Naive thymus-derived CD4-positive, alpha-beta T cell (primary cell): ENCODE measurements at regions not wholly inside any gene's neighbourhood (a gene's known extent, or its start where the extent isn't known, plus 50 kb on each side); places are given as distances from the start of the nearest gene placed in this dataset.
"Not testable (repeated sequence)": the region's sequence is repeated elsewhere in the genome, so short reads cannot be mapped to it uniquely, and the experiment has no call there.

Experiments
- ATAC-seq: fragments of 150-1000 bp; cut with Tn5 transposase; 2 replicates; pipeline ENCODE4 v1.10.0; 2021; ENCODE audit warnings: mild to moderate bottlenecking, moderate library complexity
- CTCF ChIA-PET: fragments of 350-600 bp; sonication (Branson Sonifier 250); formaldehyde crosslinking; loops from one replicate; lab custom pipeline; 2021; ENCODE audit warnings: antibody characterized with exemption; lab: Charles Lee
- POLR2A ChIA-PET: fragments of 350-600 bp; sonication (Branson Sonifier 250); formaldehyde crosslinking; loops from one replicate; lab custom pipeline; 2021; ENCODE audit warnings: antibody characterized with exemption, inconsistent platforms; lab: Charles Lee
- DNase-seq, 9 donors: peaks; one replicate each; pipeline versions ENCODE4 v3.0.0 to v3.0.0-alpha.2; 2020 to 2022; ENCODE audit warnings: mixed read lengths in 1 of 9
- H3K27ac ChIP-seq: one replicate; pipeline ENCODE4 v1.7.0; 2013; ENCODE audit warnings: mild to moderate bottlenecking, low read depth, low read length, moderate library complexity
- H3K27me3 ChIP-seq, 2 donors: one replicate each; pipeline ENCODE4 v1.7.0; 2013; ENCODE audit warnings: low read length in 2 of 2, mild to moderate bottlenecking in 2 of 2, moderate library complexity in 2 of 2; ENCODE audit not compliant: control insufficient read depth in 2 of 2, insufficient read depth in 2 of 2
- H3K36me3 ChIP-seq, 3 experiments: 1 replicate in 2 of 3; 2 replicates in 1 of 3; pipeline ENCODE4 v1.7.0; 2013; ENCODE audit warnings: low read length in 3 of 3, mild to moderate bottlenecking in 3 of 3, moderate library complexity in 1 of 3; ENCODE audit not compliant: insufficient read depth in 3 of 3, control insufficient read depth in 2 of 3
- H3K4me1 ChIP-seq, 2 donors: one replicate each; pipeline ENCODE4 v1.7.0; 2013; ENCODE audit warnings: low read length in 2 of 2, mild to moderate bottlenecking in 2 of 2, moderate library complexity in 1 of 2; ENCODE audit not compliant: control insufficient read depth in 2 of 2, insufficient read depth in 2 of 2
- H3K4me3 ChIP-seq: 2 replicates; pipeline ENCODE4 v1.7.0; 2013; ENCODE audit warnings: mild to moderate bottlenecking, low read length
- H3K9me3 ChIP-seq, 3 experiments: 1 replicate in 2 of 3; 2 replicates in 1 of 3; pipeline ENCODE4 v1.7.0; 2013; ENCODE audit warnings: low read length in 3 of 3; ENCODE audit not compliant: control insufficient read depth in 2 of 3
- H3K27ac Mint-ChIP-seq, 9 donors: one replicate each; pipeline ENCODE4 v1.8.0; 2020 to 2022; ENCODE audit warnings: mixed read lengths in 9 of 9, mild to moderate bottlenecking in 8 of 9, moderate library complexity in 5 of 9, inconsistent platforms in 2 of 9
- H3K27me3 Mint-ChIP-seq, 5 donors: one replicate each; pipeline ENCODE4 v1.8.0; 2021 to 2022; ENCODE audit warnings: mixed read lengths in 5 of 5, mild to moderate bottlenecking in 1 of 5
- H3K36me3 Mint-ChIP-seq, 5 donors: one replicate each; pipeline ENCODE4 v1.8.0; 2020 to 2022; ENCODE audit warnings: mixed read lengths in 5 of 5, mild to moderate bottlenecking in 3 of 5, inconsistent platforms in 1 of 5
- H3K4me1 Mint-ChIP-seq, 7 donors: one replicate each; pipeline ENCODE4 v1.8.0; 2020 to 2022; ENCODE audit warnings: mixed read lengths in 7 of 7, mild to moderate bottlenecking in 3 of 7, inconsistent platforms in 1 of 7
- H3K4me3 Mint-ChIP-seq, 10 donors: one replicate each; pipeline ENCODE4 v1.8.0; 2020 to 2022; ENCODE audit warnings: mild to moderate bottlenecking in 10 of 10, mixed read lengths in 10 of 10, moderate library complexity in 6 of 10, inconsistent platforms in 2 of 10
- H3K9me3 Mint-ChIP-seq, 11 donors: one replicate each; pipeline ENCODE4 v1.8.0; 2020 to 2022; ENCODE audit warnings: mixed read lengths in 11 of 11, mild to moderate bottlenecking in 4 of 11, inconsistent platforms in 1 of 11, moderate library complexity in 1 of 11
- intact Hi-C, 2 donors: fragments of 100-400 bp; cut with micrococcal nuclease; formaldehyde crosslinking; loops; one replicate each; pipeline ENCODE4 v1.15.1; 2023

- no peak overlapping the region for H3K27ac Mint-ChIP-seq
- peaks cover 3 to 12% of the 10 kb centered on the region in 2 donors for H3K4me1 ChIP-seq
- H3K36me3 Mint-ChIP-seq, result no peaks in the 10 kb centered on the region
- ChIA-PET CTCF (interaction anchor here (0.6 to 3.8 kb wide), 27 partner anchors 8 to 724 kb away, joined by 3 to 31 read pairs (median 3); no protein-coding TSS in a partner anchor), POLR2A (interaction anchor here (0.6 to 1.2 kb wide), 3 partner anchors 16 to 267 kb away, joined by 4 to 5 read pairs (median 4); no protein-coding TSS in a partner anchor)
- peaks cover 22 to 63% (median 31%) of the 10 kb centered on the region in 5 donors for H3K27me3 Mint-ChIP-seq
- H3K4me3 ChIP-seq, result peak overlapping the region; percentile 7
- peak overlapping the region in 7 of 10 donors; percentile 29 to 74 (median 55) for H3K4me3 Mint-ChIP-seq
- peak; percentile 52 to 81 (median 74) for DNase-seq
- H3K27me3 ChIP-seq, result peaks cover 7 to 13% of the 10 kb centered on the region in 2 donors
- H3K36me3 ChIP-seq, result no peaks in the 10 kb centered on the region
- no peak overlapping the region for H3K27ac ChIP-seq
- H3K9me3 ChIP-seq, result no peaks in the 10 kb centered on the region
- no peaks in the 10 kb centered on the region for H3K9me3 Mint-ChIP-seq
- intact Hi-C loops, result loop anchor here (1.0 to 10.0 kb wide), 6 partner anchors 166 to 722 kb away; no protein-coding TSS in a partner anchor
- ATAC-seq, result peak; percentile 90
- peaks cover 5 to 24% (median 15%) of the 10 kb centered on the region in 7 donors for H3K4me1 Mint-ChIP-seq
Measured at GRCh38 chr5:1644810-1645571, 121.2 kb upstream of the LPCAT1 start.

- Mint-ChIP-seq H3K4me3 (peak overlapping the region in 8 of 10 donors; percentile 17 to 73 (median 48)), H3K27me3 (peaks cover 22 to 59% (median 25%) of the 10 kb centered on the region in 5 donors), H3K4me1 (peaks cover 5 to 24% (median 15%) of the 10 kb centered on the region in 7 donors)
- CTCF ChIA-PET, result interaction anchor here (0.6 to 3.8 kb wide), 20 partner anchors 9 to 723 kb away, joined by 3 to 31 read pairs (median 4); no protein-coding TSS in a partner anchor
- H3K9me3 Mint-ChIP-seq, H3K27ac Mint-ChIP-seq, H3K36me3 ChIP-seq, ATAC-seq, H3K9me3 ChIP-seq, H3K4me3 ChIP-seq, H3K27ac ChIP-seq, H3K36me3 Mint-ChIP-seq: not testable (repeated sequence)
- intact Hi-C loops, result loop anchor here (2.0 to 10.0 kb wide), 3 partner anchors 327 to 722 kb away; no protein-coding TSS in a partner anchor
- POLR2A ChIA-PET, result interaction anchor here (1.0 to 1.2 kb wide), 2 partner anchors 258 to 266 kb away, joined by 4 read pairs; no protein-coding TSS in a partner anchor
- Histone ChIP-seq H3K27me3 (peaks cover 7 to 13% of the 10 kb centered on the region in 2 donors), H3K4me1 (peaks cover 3 to 12% of the 10 kb centered on the region in 2 donors)
- DNase-seq, result peak in 3 of 9 donors; percentile 25 to 31 (median 30)
Measured at GRCh38 chr5:1644393-1644809, 120.6 kb upstream of the LPCAT1 start.

- ChIA-PET POLR2A (interaction anchor here (0.6 to 1.4 kb wide), 3 partner anchors 10 to 266 kb away, joined by 4 to 9 read pairs (median 5); no protein-coding TSS in a partner anchor), CTCF (interaction anchor here (0.6 to 3.8 kb wide), 14 partner anchors 9 to 719 kb away, joined by 3 to 31 read pairs (median 4); no protein-coding TSS in a partner anchor)
- H3K36me3 Mint-ChIP-seq, result no peaks in the 10 kb centered on the region
- H3K27ac Mint-ChIP-seq, result no peak overlapping the region
- no peak overlapping the region for H3K27ac ChIP-seq
- H3K4me1 Mint-ChIP-seq, result peaks cover 5 to 24% (median 15%) of the 10 kb centered on the region in 7 donors
- H3K9me3 Mint-ChIP-seq, result no peaks in the 10 kb centered on the region
- no peaks in the 10 kb centered on the region for H3K9me3 ChIP-seq
- no peak overlapping the region for H3K4me3 ChIP-seq
- peak overlapping the region in 8 of 10 donors; percentile 17 to 73 (median 48) for H3K4me3 Mint-ChIP-seq
- intact Hi-C loops, result loop anchor here (2.0 to 10.0 kb wide), 3 partner anchors 327 to 721 kb away; no protein-coding TSS in a partner anchor
- H3K27me3 ChIP-seq, result peaks cover 7 to 13% of the 10 kb centered on the region in 2 donors
- ATAC-seq (no peak), DNase-seq (no peak)
- peaks cover 3 to 12% of the 10 kb centered on the region in 2 donors for H3K4me1 ChIP-seq
- H3K36me3 ChIP-seq, result no peaks in the 10 kb centered on the region
- H3K27me3 Mint-ChIP-seq, result peaks cover 19 to 54% (median 25%) of the 10 kb centered on the region in 5 donors
Measured at GRCh38 chr5:1643651-1644392, 120.1 kb upstream of the LPCAT1 start.

GRCh38 chr5:1642621-1643061, 118.9 kb upstream of the LPCAT1 start:
- Mint-ChIP-seq H3K9me3 (no peaks in the 10 kb centered on the region), H3K27me3 (peaks cover 18 to 46% (median 22%) of the 10 kb centered on the region in 5 donors), H3K4me3 (no peak overlapping the region), H3K36me3 (no peaks in the 10 kb centered on the region), H3K27ac (no peak overlapping the region), H3K4me1 (peaks cover 5 to 24% (median 15%) of the 10 kb centered on the region in 7 donors)
- H3K27me3 ChIP-seq, result peaks cover 7 to 13% of the 10 kb centered on the region in 2 donors
- no peak for ATAC-seq
- H3K36me3 ChIP-seq, result no peaks in the 10 kb centered on the region
- no peak overlapping the region for H3K4me3 ChIP-seq
- DNase-seq, result no peak
- intact Hi-C loops, result loop anchor here (5.0 to 10.0 kb wide), 2 partner anchors 325 to 718 kb away; no protein-coding TSS in a partner anchor
- no peak overlapping the region for H3K27ac ChIP-seq
- H3K4me1 ChIP-seq, result peaks cover 3 to 12% of the 10 kb centered on the region in 2 donors
- ChIA-PET POLR2A (interaction anchor here (1.4 kb wide), 1 partner anchor 9 kb away, joined by 9 read pairs; no protein-coding TSS in a partner anchor), CTCF (interaction anchor here (0.6 to 3.8 kb wide), 5 partner anchors 10 to 500 kb away, joined by 3 to 31 read pairs (median 4); no protein-coding TSS in a partner anchor)
- no peaks in the 10 kb centered on the region for H3K9me3 ChIP-seq

DNA sequence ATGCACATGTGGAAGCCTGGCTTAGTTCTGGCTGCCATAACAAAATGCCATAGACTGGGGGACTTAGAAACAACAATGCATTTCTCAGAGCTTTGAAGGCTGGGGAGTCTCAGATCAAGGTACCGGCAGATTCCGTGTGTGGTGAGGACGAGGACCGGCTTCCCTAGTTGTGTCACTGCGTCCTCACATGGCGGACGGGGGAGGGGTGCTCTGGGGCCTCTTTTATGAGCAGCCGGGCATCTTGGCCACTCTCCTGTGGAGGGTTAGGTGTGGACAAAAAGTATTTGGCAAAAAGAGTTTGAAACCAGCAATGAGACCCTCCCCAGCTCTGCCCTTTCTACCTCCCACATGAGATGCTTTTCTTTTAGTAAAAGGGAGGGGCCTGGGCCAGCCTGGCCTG, 118.5 kb upstream of the LPCAT1 start:
- Mint-ChIP-seq H3K4me1 (peaks cover 5 to 24% (median 15%) of the 10 kb centered on the region in 7 donors), H3K4me3 (no peak overlapping the region), H3K36me3 (no peaks in the 10 kb centered on the region), H3K27me3 (peaks cover 18 to 45% (median 22%) of the 10 kb centered on the region in 5 donors), H3K9me3 (no peaks in the 10 kb centered on the region), H3K27ac (no peak overlapping the region)
- Histone ChIP-seq H3K9me3 (no peaks in the 10 kb centered on the region), H3K36me3 (no peaks in the 10 kb centered on the region), H3K4me1 (peaks cover 3 to 12% of the 10 kb centered on the region in 2 donors), H3K27ac (no peak overlapping the region), H3K27me3 (peaks cover 7 to 13% of the 10 kb centered on the region in 2 donors), H3K4me3 (no peak overlapping the region)
- no peak for ATAC-seq
- intact Hi-C loops, result loop anchor here (5.0 to 10.0 kb wide), 2 partner anchors 325 to 717 kb away; no protein-coding TSS in a partner anchor
- DNase-seq, result no peak
- ChIA-PET CTCF (interaction anchor here (1.7 to 3.8 kb wide), 2 partner anchors 15 to 473 kb away, joined by 4 to 31 read pairs; no protein-coding TSS in a partner anchor), POLR2A (interaction anchor here (1.4 kb wide), 1 partner anchor 8 kb away, joined by 9 read pairs; no protein-coding TSS in a partner anchor)
